Esophagus muscularis mucosa (tissue), 4 donors: ENCODE measurements at regions not wholly inside any gene's neighbourhood (a gene's known extent, or its start where the extent isn't known, plus 50 kb on each side); places are given as distances from the start of the nearest gene placed in this dataset.

Experiments used
- DNase-seq: peaks from one replicate; pipeline ENCODE4 v3.0.0-alpha.2; 2017; ENCODE audit errors: extremely low spot score
- H3K27ac ChIP-seq, 4 donors: fragments of 200-600 bp; sonication (generic); replicated peaks in 1 of 4; 1 replicate in 3 of 4; 2 replicates in 1 of 4; pipeline ENCODE4 v1.5.1; 2016 to 2019; ENCODE audit warnings: mild to moderate bottlenecking in 1 of 4
- H3K27me3 ChIP-seq, 4 donors: fragments of 200-600 bp; sonication (generic); one replicate each; pipeline versions ENCODE4 v1.5.1 to v1.6.0; 2016 to 2019
- H3K36me3 ChIP-seq, 4 donors: fragments of 200-600 bp; sonication (generic); one replicate each; pipeline ENCODE4 v1.5.1; 2016 to 2019
- H3K4me1 ChIP-seq, 4 donors: fragments of 200-600 bp; sonication (generic); one replicate each; pipeline ENCODE4 v1.5.1; 2016 to 2019
- H3K4me3 ChIP-seq, 4 donors: fragments of 200-600 bp; sonication (generic); 1 replicate in 2 of 4; 2 replicates in 2 of 4; pipeline ENCODE4 v1.5.1; 2016 to 2019; ENCODE audit warnings: mild to moderate bottlenecking in 4 of 4, moderate library complexity in 1 of 4
- H3K9me3 ChIP-seq, 4 donors: fragments of 200-600 bp; sonication (generic); 1 replicate in 3 of 4; 2 replicates in 1 of 4; pipeline ENCODE4 v1.5.1; 2016 to 2019
- EP300 ChIP-seq: sonication (generic); formaldehyde crosslinking; IDR thresholded peaks from one replicate; pipeline ENCODE4 v1.6.1; 2017; ENCODE audit warnings: antibody characterized with exemption
- POLR2A ChIP-seq: fragments of 450-650 bp; IDR thresholded peaks from one replicate; pipeline ENCODE4 v1.6.1; 2017; ENCODE audit warnings: antibody characterized with exemption, moderate library complexity, mild to moderate bottlenecking, low read depth
- POLR2AphosphoS5 ChIP-seq, 2 donors: sonication (generic); formaldehyde crosslinking; IDR thresholded peaks; one replicate each; pipeline ENCODE4 v1.6.1; 2017; ENCODE audit warnings: antibody characterized with exemption in 2 of 2
- WGBS: methylation state at CpG from one replicate; pipeline ENCODE4 v1.1.5; 2018; 5-methylcytosine and 5-hydroxymethylcytosine counted together
- intact Hi-C: fragments of 100-400 bp; cut with DNase I; formaldehyde crosslinking; loops from one replicate; pipeline ENCODE4 v1.15.1; 2023
- TF ChIP-seq, protein P1 (sequence below), 3 experiments: fragments of 200-600 bp in 2 of 3; fragments of 450-650 bp in 1 of 3; sonication (generic) in 2 of 3; IDR thresholded peaks; one replicate each; pipeline ENCODE4 v1.5.1; 2017 to 2019; ENCODE audit warnings: antibody characterized with exemption in 3 of 3, mild to moderate bottlenecking in 2 of 3, moderate library complexity in 1 of 3

- Histone ChIP-seq H3K36me3 (no peaks in the 10 kb centered on the region), H3K9me3 (no peaks in the 10 kb centered on the region), H3K27ac (no peak overlapping the region), H3K27me3 (no peaks in the 10 kb centered on the region), H3K4me3 (no peak overlapping the region), H3K4me1 (no peaks in the 10 kb centered on the region)
- DNase-seq = no peak
- TF ChIP-seq POLR2AphosphoS5 (IDR thresholded peaks at IDR 0.05) (no peak), POLR2A (no peak), EP300 (no peak)
- TF ChIP-seq, protein P1, sequence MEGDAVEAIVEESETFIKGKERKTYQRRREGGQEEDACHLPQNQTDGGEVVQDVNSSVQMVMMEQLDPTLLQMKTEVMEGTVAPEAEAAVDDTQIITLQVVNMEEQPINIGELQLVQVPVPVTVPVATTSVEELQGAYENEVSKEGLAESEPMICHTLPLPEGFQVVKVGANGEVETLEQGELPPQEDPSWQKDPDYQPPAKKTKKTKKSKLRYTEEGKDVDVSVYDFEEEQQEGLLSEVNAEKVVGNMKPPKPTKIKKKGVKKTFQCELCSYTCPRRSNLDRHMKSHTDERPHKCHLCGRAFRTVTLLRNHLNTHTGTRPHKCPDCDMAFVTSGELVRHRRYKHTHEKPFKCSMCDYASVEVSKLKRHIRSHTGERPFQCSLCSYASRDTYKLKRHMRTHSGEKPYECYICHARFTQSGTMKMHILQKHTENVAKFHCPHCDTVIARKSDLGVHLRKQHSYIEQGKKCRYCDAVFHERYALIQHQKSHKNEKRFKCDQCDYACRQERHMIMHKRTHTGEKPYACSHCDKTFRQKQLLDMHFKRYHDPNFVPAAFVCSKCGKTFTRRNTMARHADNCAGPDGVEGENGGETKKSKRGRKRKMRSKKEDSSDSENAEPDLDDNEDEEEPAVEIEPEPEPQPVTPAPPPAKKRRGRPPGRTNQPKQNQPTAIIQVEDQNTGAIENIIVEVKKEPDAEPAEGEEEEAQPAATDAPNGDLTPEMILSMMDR (IDR thresholded peaks at IDR 0.05) = no peak
- WGBS = 74% methylated on average over 1 of the region's 1 CpG
- intact Hi-C loops = no loop called here
These were observed 429.5 kb downstream of the CCDC85A start for GRCh38 chr2:56613254-56613653.

DNA sequence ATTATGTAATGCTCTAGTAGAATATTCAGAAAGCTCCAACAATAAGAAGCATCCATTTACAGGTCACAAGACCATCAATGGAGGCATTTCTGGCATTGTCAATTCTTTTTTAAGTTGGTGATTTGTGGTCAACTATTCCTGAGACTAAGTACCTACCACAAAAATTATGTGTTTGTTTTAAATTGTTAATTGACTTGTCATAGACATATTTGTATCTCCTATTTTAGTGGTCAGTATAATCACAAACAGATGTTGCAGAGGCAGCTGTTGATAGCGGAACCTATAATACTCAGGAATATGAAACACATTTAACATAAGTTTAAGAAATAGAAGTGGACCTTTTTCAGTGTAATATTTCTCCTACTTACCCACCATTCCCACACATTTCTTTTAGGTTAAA is 430.1 kb downstream of the CCDC85A start:
- no peaks in the 10 kb centered on the region for H3K4me1 ChIP-seq
- H3K9me3 ChIP-seq = peaks cover 0 to 5% (median 0%) of the 10 kb centered on the region in 4 donors
- H3K4me3 ChIP-seq = no peak overlapping the region
- TF ChIP-seq, protein P1 (IDR thresholded peaks at IDR 0.05) = no peak
- TF ChIP-seq POLR2AphosphoS5 (IDR thresholded peaks at IDR 0.05) (no peak), EP300 (no peak), POLR2A (no peak)
- no peak for DNase-seq
- H3K27me3 ChIP-seq = no peaks in the 10 kb centered on the region
- intact Hi-C loops = no loop called here
- H3K27ac ChIP-seq = no peak overlapping the region
- H3K36me3 ChIP-seq = no peaks in the 10 kb centered on the region
- WGBS = 82% methylated on average over 1 of the region's 1 CpG

DNA sequence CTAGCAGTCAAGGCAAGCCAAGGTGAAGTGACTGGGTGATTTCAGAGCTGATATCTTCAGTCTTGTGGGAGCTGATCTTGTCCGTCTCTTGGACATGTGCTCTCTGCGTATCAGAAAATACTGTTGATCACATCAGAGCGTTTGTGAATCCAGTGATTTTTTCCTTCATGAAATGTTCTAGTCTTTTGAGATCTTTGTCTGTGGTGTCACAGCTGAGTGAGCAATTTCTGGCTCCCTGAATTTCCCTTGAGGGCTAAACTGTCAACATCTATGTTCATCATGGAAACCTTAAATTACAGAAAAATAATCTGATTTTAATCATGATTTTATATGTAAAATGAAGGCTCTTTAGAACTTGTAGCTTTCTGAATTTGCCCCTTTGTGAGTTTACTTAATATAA is 432.0 kb downstream of the CCDC85A start:
- Histone ChIP-seq H3K36me3 (no peaks in the 10 kb centered on the region), H3K4me3 (no peak overlapping the region), H3K9me3 (peaks cover 0 to 7% (median 3%) of the 10 kb centered on the region in 4 donors), H3K27me3 (no peaks in the 10 kb centered on the region), H3K4me1 (no peaks in the 10 kb centered on the region), H3K27ac (no peak overlapping the region)
- intact Hi-C loops = no loop called here
- TF ChIP-seq POLR2A = no peak
- no peak for TF ChIP-seq POLR2AphosphoS5 (IDR thresholded peaks at IDR 0.05)
- 50% methylated on average over 3 of the region's 3 CpGs for WGBS
- no peak for DNase-seq

GRCh38 chr2:56624181-56624580 is 440.4 kb downstream of the CCDC85A start:
- no peaks in the 10 kb centered on the region for H3K36me3 ChIP-seq
- 100% methylated on average over 1 of the region's 1 CpG for WGBS
- intact Hi-C loops = no loop called here

DNA sequence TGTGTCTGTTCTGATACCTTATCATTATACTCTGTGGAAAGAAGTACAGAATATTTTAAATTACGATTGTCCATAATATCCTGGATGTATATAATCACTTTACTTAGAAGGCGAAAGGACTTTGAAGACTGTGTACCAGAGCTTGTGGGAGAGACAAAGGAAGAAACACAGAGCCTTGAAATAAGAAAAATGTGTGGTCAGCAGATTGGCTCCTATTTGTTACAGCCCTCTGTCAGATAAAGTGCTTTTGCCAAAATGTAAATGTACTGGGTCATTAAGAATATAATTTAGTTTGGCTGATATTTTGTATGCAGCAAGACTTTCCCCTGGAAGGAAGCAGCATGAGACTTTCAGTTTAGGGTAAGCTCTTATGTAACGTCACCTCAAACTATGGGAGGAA is 443.1 kb downstream of the CCDC85A start:
- WGBS = 83% methylated on average over 3 of the region's 3 CpGs
- Histone ChIP-seq H3K27me3 (no peaks in the 10 kb centered on the region), H3K9me3 (no peaks in the 10 kb centered on the region), H3K4me1 (no peaks in the 10 kb centered on the region), H3K4me3 (no peak overlapping the region), H3K27ac (no peak overlapping the region), H3K36me3 (no peaks in the 10 kb centered on the region)
- TF ChIP-seq, protein P1 (IDR thresholded peaks at IDR 0.05) = no peak
- no peak for TF ChIP-seq POLR2A
- DNase-seq = no peak
- intact Hi-C loops = no loop called here

More at GRCh38 chr2:56624181-56624580, 440.4 kb downstream of the CCDC85A start:
- no peak for TF ChIP-seq POLR2A
- TF ChIP-seq EP300 = no peak
- TF ChIP-seq, protein P1 (IDR thresholded peaks at IDR 0.05) = no peak
- no peak for TF ChIP-seq POLR2AphosphoS5 (IDR thresholded peaks at IDR 0.05)
- H3K4me3 ChIP-seq = no peak overlapping the region
- H3K27ac ChIP-seq = no peak overlapping the region
- DNase-seq = no peak
- H3K9me3 ChIP-seq = peaks cover 0 to 5% (median 0%) of the 10 kb centered on the region in 4 donors
- no peaks in the 10 kb centered on the region for H3K4me1 ChIP-seq
- no peaks in the 10 kb centered on the region for H3K27me3 ChIP-seq
